HepG2 (cell line): ENCODE measurements at regions not wholly inside any gene's neighbourhood (a gene's known extent, or its start where the extent isn't known, plus 50 kb on each side); places are given as distances from the start of the nearest gene placed in this dataset.

Source experiments
- ATAC-seq: fragments of 200-7000 bp; cut with Tn5 transposase; 3 replicates; pipeline ENCODE4 v1.9.1; 2020; ENCODE audit warnings: mild to moderate bottlenecking, moderate library complexity
- BruUV-seq: library from RNA; stranded (reverse); fragments of 400-500 nt; replicated peaks from 2 replicates; lab custom pipeline; 2021; lab: Mats Ljungman, UMichigan
- CTCF ChIA-PET: fragments of 300-600 bp; formaldehyde crosslinking; extraction: SDS; loops from one replicate; lab custom pipeline; 2021; ENCODE audit warnings: low total read pairs, inconsistent platforms, low intra/inter-chr PET ratio; lab: Yijun Ruan, JAX
- POLR2A ChIA-PET: fragments of 350-600 bp; sonication (Branson Sonifier 250); formaldehyde crosslinking; loops from one replicate; lab custom pipeline; 2020; ENCODE audit warnings: antibody characterized with exemption, inconsistent platforms; lab: Yijun Ruan, JAX
- DNase-seq: peaks from one replicate; pipeline ENCODE4 v3.0.0-alpha.2; 2015; ENCODE audit warnings: low spot score
- FAIRE-seq: peaks from 3 replicates; lab custom pipeline; 2011; peaks lifted over from hg19 to GRCh38; lab: Jason Lieb, UNC
- H2AFZ ChIP-seq: one replicate; pipeline ENCODE4 v1.6.1; 2011; ENCODE audit warnings: low read length, inconsistent platforms
- H3K27ac ChIP-seq: fragments of 300-600 bp; 3 replicates; pipeline ENCODE4 v1.8.0; 2011; ENCODE audit warnings: mixed run types, mild to moderate bottlenecking, mixed read lengths, low read length, inconsistent platforms; ENCODE audit not compliant: insufficient read depth; ENCODE audit errors: extremely low read length
- H3K27me3 ChIP-seq, 2 experiments: fragments of 200-600 bp in 1 of 2; 2 replicates in 1 of 2; 3 replicates in 1 of 2; pipeline versions ENCODE4 v1.6.0 to v1.8.0; 2011; ENCODE audit warnings: low read length in 2 of 2, mild to moderate bottlenecking in 2 of 2, moderate library complexity in 2 of 2, inconsistent platforms in 1 of 2; ENCODE audit not compliant: insufficient read depth in 2 of 2, control insufficient read depth in 1 of 2
- H3K36me3 ChIP-seq, 2 experiments: fragments of 200-600 bp in 1 of 2; replicated peaks in 1 of 2; 2 replicates in 1 of 2; 3 replicates in 1 of 2; pipeline versions ENCODE4 v1.5.1 to v1.8.0; 2011; ENCODE audit warnings: low read length in 2 of 2, inconsistent platforms in 1 of 2; ENCODE audit not compliant: insufficient read depth in 2 of 2, control insufficient read depth in 1 of 2
- H3K4me1 ChIP-seq: 2 replicates; pipeline ENCODE4 v1.5.1; 2012; ENCODE audit warnings: low read length, inconsistent platforms; ENCODE audit not compliant: insufficient read depth
- H3K4me2 ChIP-seq: 2 replicates; pipeline ENCODE4 v1.6.0; 2011; ENCODE audit warnings: low read depth, low read length, inconsistent platforms
- H3K4me3 ChIP-seq, 3 experiments: fragments of 200-600 bp in 1 of 3; sonication (generic), shearing (Covaris generic) in 1 of 3; replicated peaks in 1 of 3; 2 replicates each; pipeline ENCODE4 v1.5.1; 2011 to 2016; ENCODE audit warnings: low read length in 3 of 3, inconsistent platforms in 2 of 3, low read depth in 2 of 3, mild to moderate bottlenecking in 2 of 3, control low read depth in 1 of 3, mixed read lengths in 1 of 3; ENCODE audit not compliant: insufficient read depth in 1 of 3
- H3K79me2 ChIP-seq: one replicate; pipeline ENCODE4 v1.6.1; 2011; ENCODE audit warnings: low read length, inconsistent platforms; ENCODE audit not compliant: insufficient read depth
- H3K9ac ChIP-seq: 2 replicates; pipeline ENCODE4 v1.6.0; 2011; ENCODE audit warnings: mild to moderate bottlenecking, low read depth, low read length, inconsistent platforms; ENCODE audit not compliant: insufficient read depth
- H3K9me3 ChIP-seq: 2 replicates; pipeline ENCODE4 v1.5.1; 2012; ENCODE audit warnings: mild to moderate bottlenecking, low read length
- H4K20me1 ChIP-seq: 2 replicates; pipeline ENCODE4 v1.6.0; 2011; ENCODE audit warnings: inconsistent platforms, mild to moderate bottlenecking, low read length, moderate library complexity; ENCODE audit not compliant: insufficient read depth
- AFF4 ChIP-seq: sonication (generic); formaldehyde crosslinking; IDR thresholded peaks from 2 replicates; pipeline ENCODE4 v1.4.0; 2020; ENCODE audit warnings: missing genetic modification reagents
- ETV6 ChIP-seq: sonication (generic); formaldehyde crosslinking; conservative IDR thresholded peaks from 2 replicates; pipeline ENCODE4 v1.4.0; 2020; ENCODE audit warnings: missing genetic modification reagents
- GZF1 ChIP-seq: sonication (generic); formaldehyde crosslinking; IDR thresholded peaks from 2 replicates; pipeline ENCODE4 v1.5.1; 2020; ENCODE audit warnings: mild to moderate bottlenecking, missing genetic modification reagents
- NAIF1 ChIP-seq: sonication (generic); formaldehyde crosslinking; IDR thresholded peaks from 2 replicates; pipeline ENCODE4 v1.5.0; 2020; ENCODE audit warnings: mild to moderate bottlenecking, missing genetic modification reagents, borderline replicate concordance
- SALL1 ChIP-seq: sonication (generic); formaldehyde crosslinking; IDR thresholded peaks from 2 replicates; pipeline ENCODE4 v1.8.0; 2022; ENCODE audit warnings: mild to moderate bottlenecking, missing genetic modification reagents
- ZNF18 ChIP-seq: sonication (generic); formaldehyde crosslinking; IDR thresholded peaks from 2 replicates; pipeline ENCODE4 v1.8.0; 2022; ENCODE audit warnings: mild to moderate bottlenecking, missing genetic modification reagents; ENCODE audit not compliant: insufficient replicate concordance
- ZNF75D ChIP-seq: sonication (generic); formaldehyde crosslinking; IDR thresholded peaks from 2 replicates; pipeline ENCODE4 v1.8.1; 2023; ENCODE audit warnings: missing genetic modification reagents, mild to moderate bottlenecking, borderline replicate concordance
- WGBS: methylation state at CpG from one replicate; pipeline ENCODE4 v1.1.6; 2017; ENCODE audit warnings: low lambda C conversion rate; 5-methylcytosine and 5-hydroxymethylcytosine counted together
- in situ Hi-C: cut with HindIII; loops from 2 replicates; pipeline ENCODE4 v1.10.0; 2017; ENCODE audit warnings: low pct_unique_long_range_greater_than_20kb; ENCODE audit not compliant: extremely low pct_ligation_motif_present
- intact Hi-C: fragments of 100-400 bp; cut with micrococcal nuclease; formaldehyde crosslinking; loops from one replicate; pipeline ENCODE4 v1.10.0; 2022; ENCODE audit not compliant: unreplicated experiment

- Histone ChIP-seq H3K36me3 (no peaks in the 10 kb centered on the region), H3K4me3 (no peak overlapping the region), H3K79me2 (no peaks in the 10 kb centered on the region), H3K27ac (no peak overlapping the region), H2AFZ (no peak overlapping the region), H3K9ac (no peak overlapping the region), H3K9me3 (no peaks in the 10 kb centered on the region; the same call in 1 of the 2 replicates), H3K27me3 (no peaks in the 10 kb centered on the region), H4K20me1 (no peaks in the 10 kb centered on the region), H3K4me1 (no peaks in the 10 kb centered on the region), H3K4me2 (no peak overlapping the region)
- BruUV-seq, result no TSS peak
- TF ChIP-seq AFF4 (CRISPR knock-in tag) (no peak), ETV6 (CRISPR knock-in tag) (no peak), ZNF75D (CRISPR knock-in tag) (no peak), SALL1 (CRISPR knock-in tag) (no peak), GZF1 (CRISPR knock-in tag) (no peak), ZNF18 (CRISPR knock-in tag) (no peak), NAIF1 (CRISPR knock-in tag) (no peak)
- ChIA-PET CTCF (no interaction called here), POLR2A (no interaction called here)
- no peak for FAIRE-seq
- no peak for DNase-seq
- intact Hi-C loops (no loop called here), in situ Hi-C loops (no loop called here)
- ATAC-seq, result no peak
- WGBS, result 10% methylated on average over 5 of the region's 5 CpGs
Measured at GRCh38 chr12:84585776-84586395, 326.7 kb downstream of the SLC6A15 start.
